Endothelial cell (in vitro differentiated cells): ENCODE measurements at regions not wholly inside any gene's neighbourhood (a gene's known extent, or its start where the extent isn't known, plus 50 kb on each side); places are given as distances from the start of the nearest gene placed in this dataset.

Experiments used
- DNase-seq: peaks from one replicate; pipeline ENCODE4 v3.0.0; 2021; ENCODE audit warnings: low spot score
- H3K27ac Mint-ChIP-seq: one replicate; pipeline ENCODE4 v1.8.0; 2021; ENCODE audit warnings: mixed read lengths, inconsistent platforms; ENCODE audit not compliant: unreplicated experiment
- H3K27me3 Mint-ChIP-seq: one replicate; pipeline ENCODE4 v1.8.0; 2021; ENCODE audit warnings: mild to moderate bottlenecking, moderate library complexity, mixed read lengths, inconsistent platforms; ENCODE audit not compliant: unreplicated experiment
- H3K36me3 Mint-ChIP-seq: one replicate; pipeline ENCODE4 v1.8.0; 2021; ENCODE audit warnings: mild to moderate bottlenecking, low read depth, mixed read lengths, inconsistent platforms; ENCODE audit not compliant: unreplicated experiment
- H3K4me1 Mint-ChIP-seq: one replicate; pipeline ENCODE4 v1.8.0; 2021; ENCODE audit warnings: mild to moderate bottlenecking, mixed read lengths, inconsistent platforms; ENCODE audit not compliant: unreplicated experiment
- H3K4me3 Mint-ChIP-seq: one replicate; pipeline ENCODE4 v1.8.0; 2021; ENCODE audit warnings: mild to moderate bottlenecking, mixed read lengths, inconsistent platforms; ENCODE audit not compliant: unreplicated experiment
- H3K9me3 Mint-ChIP-seq: one replicate; pipeline ENCODE4 v1.8.0; 2021; ENCODE audit warnings: mixed read lengths, inconsistent platforms; ENCODE audit not compliant: unreplicated experiment
- TF ChIP-seq, protein P1 (sequence below): fragments of 200-600 bp; sonication (generic); IDR thresholded peaks from one replicate; pipeline ENCODE4 v1.5.0; 2021; ENCODE audit warnings: antibody characterized with exemption; ENCODE audit not compliant: unreplicated experiment

DNA sequence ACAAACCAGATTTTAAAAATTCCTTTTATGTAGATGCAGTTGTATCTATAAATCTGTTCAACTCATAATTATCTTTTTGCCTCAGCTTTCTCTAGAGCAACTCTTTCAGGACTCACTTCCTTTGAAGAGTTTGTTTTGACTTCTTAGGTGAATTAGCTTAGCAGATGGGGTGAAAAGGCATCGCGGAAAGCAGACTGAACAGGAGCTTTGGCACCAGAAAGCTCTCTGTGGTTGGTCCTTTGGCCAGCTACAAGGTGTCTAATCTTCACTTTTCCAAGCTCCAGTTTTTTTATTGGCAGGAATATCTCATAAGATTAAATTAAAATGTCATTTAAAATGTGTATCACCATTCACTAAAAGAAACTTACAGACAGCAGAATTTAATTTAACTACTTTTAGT is 60.6 kb upstream of the KLF12 start:
- no peaks in the 10 kb centered on the region for H3K36me3 Mint-ChIP-seq
- no peak for DNase-seq
- no peak overlapping the region for H3K4me3 Mint-ChIP-seq
- TF ChIP-seq, protein P1, sequence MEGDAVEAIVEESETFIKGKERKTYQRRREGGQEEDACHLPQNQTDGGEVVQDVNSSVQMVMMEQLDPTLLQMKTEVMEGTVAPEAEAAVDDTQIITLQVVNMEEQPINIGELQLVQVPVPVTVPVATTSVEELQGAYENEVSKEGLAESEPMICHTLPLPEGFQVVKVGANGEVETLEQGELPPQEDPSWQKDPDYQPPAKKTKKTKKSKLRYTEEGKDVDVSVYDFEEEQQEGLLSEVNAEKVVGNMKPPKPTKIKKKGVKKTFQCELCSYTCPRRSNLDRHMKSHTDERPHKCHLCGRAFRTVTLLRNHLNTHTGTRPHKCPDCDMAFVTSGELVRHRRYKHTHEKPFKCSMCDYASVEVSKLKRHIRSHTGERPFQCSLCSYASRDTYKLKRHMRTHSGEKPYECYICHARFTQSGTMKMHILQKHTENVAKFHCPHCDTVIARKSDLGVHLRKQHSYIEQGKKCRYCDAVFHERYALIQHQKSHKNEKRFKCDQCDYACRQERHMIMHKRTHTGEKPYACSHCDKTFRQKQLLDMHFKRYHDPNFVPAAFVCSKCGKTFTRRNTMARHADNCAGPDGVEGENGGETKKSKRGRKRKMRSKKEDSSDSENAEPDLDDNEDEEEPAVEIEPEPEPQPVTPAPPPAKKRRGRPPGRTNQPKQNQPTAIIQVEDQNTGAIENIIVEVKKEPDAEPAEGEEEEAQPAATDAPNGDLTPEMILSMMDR: no peak
- H3K27me3 Mint-ChIP-seq: no peaks in the 10 kb centered on the region
- H3K27ac Mint-ChIP-seq: no peak overlapping the region
- H3K4me1 Mint-ChIP-seq: peaks cover 15% of the 10 kb centered on the region
- no peaks in the 10 kb centered on the region for H3K9me3 Mint-ChIP-seq

DNA sequence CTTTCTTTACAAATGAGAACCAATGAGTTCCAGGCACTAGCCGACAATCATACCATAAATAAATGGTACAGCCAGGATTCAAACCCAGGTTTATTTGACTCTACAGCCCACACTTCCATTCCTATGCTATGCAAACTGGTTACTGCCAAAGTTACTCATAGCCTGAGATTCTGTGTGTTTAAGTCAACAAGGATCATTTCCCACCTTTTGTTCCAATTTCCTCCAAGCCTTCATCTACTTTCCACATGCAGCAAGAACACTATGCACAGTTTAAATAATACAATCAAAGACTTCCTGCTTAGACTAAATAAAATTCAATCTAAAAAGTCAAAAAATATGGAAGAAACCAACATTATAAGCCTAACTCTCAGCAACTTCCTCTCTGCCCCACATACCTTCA is 59.2 kb upstream of the KLF12 start:
- Mint-ChIP-seq H3K27ac (peak overlapping the region; percentile 10), H3K4me1 (peaks cover 15% of the 10 kb centered on the region), H3K36me3 (no peaks in the 10 kb centered on the region), H3K4me3 (no peak overlapping the region), H3K9me3 (no peaks in the 10 kb centered on the region), H3K27me3 (no peaks in the 10 kb centered on the region)
- DNase-seq: no peak
- TF ChIP-seq, protein P1: no peak

DNA sequence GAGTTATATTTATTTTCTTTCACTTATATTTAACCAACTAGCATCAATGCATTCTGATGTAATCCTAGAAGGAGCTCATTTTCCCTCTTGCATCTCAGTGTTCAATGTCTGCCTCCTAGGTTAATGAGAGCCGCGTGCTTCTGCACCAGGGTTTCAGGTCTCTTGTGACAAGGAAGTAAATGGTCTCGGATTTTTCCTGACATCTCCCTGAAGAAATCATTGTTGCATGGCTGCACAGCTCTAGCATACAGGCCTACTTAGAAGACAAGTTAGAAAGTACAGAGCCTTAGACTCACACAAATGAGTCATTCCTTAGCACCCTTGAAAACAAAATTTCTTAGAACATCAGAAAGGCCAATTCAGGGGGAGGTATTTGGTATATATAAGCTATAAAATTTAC is 57.2 kb upstream of the KLF12 start:
- Mint-ChIP-seq H3K27me3 (no peaks in the 10 kb centered on the region), H3K27ac (no peak overlapping the region), H3K36me3 (no peaks in the 10 kb centered on the region), H3K4me3 (no peak overlapping the region), H3K4me1 (peaks cover 15% of the 10 kb centered on the region), H3K9me3 (no peaks in the 10 kb centered on the region)
- no peak for DNase-seq
- TF ChIP-seq, protein P1: no peak

DNA sequence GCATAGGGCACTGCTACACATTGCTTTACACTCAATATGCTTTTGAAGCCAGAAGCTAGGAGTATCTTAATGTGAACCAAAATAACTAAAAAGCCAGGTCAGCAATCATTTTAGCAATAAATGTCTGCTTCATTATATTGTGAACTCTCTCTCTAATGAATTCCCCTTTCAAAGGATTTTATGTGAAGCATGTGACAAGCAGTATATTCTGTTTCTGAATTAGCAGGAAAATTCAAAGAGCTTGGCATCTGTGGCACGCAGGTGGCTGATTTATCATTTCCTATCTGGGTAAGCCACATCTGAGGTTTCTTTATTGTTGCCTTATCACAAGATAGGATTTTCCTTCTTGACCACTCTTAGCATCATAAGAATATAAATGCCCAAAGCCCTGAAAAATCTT is 56.8 kb upstream of the KLF12 start:
- TF ChIP-seq, protein P1: no peak
- no peak for DNase-seq
- no peak overlapping the region for H3K4me3 Mint-ChIP-seq
- no peaks in the 10 kb centered on the region for H3K27me3 Mint-ChIP-seq
- H3K4me1 Mint-ChIP-seq: peaks cover 15% of the 10 kb centered on the region
- no peak overlapping the region for H3K27ac Mint-ChIP-seq
- H3K9me3 Mint-ChIP-seq: no peaks in the 10 kb centered on the region
- H3K36me3 Mint-ChIP-seq: no peaks in the 10 kb centered on the region

DNA sequence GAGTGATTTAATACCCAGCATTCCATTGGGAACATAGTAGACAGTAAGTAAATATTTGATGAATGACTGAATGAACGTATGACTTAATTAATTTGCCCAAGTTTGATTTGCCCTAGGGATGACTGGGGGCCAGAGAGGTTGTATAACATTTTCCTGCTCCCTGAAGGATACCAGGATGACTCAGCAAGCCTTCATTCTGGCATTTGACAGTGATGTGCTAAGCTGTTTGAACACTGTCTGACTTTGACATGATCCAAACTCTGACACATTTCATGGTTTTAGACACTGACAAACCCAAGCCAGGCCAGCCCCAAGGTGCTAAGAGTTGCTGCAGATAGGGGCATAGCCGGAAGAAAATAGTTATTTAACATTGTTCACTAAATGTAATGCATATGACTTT is 53.4 kb upstream of the KLF12 start:
- Mint-ChIP-seq H3K36me3 (no peaks in the 10 kb centered on the region), H3K4me3 (no peak overlapping the region)

More for the DNA sequence above, 53.4 kb upstream of the KLF12 start:
- TF ChIP-seq, protein P1: no peak
- no peaks in the 10 kb centered on the region for H3K27me3 Mint-ChIP-seq
- no peak for DNase-seq
- H3K4me1 Mint-ChIP-seq: peaks cover 3% of the 10 kb centered on the region
- no peaks in the 10 kb centered on the region for H3K9me3 Mint-ChIP-seq
- no peak overlapping the region for H3K27ac Mint-ChIP-seq
